Hematopoietic multipotent progenitor cell treated with erythropoietin and hydrocortisone succinate and interleukin-3 and kit ligand, for 4 days (in vitro differentiated cells): ENCODE measurements at regions not wholly inside any gene's neighbourhood (a gene's known extent, or its start where the extent isn't known, plus 50 kb on each side); places are given as distances from the start of the nearest gene placed in this dataset.
"Not testable (repeated sequence)": the region's sequence is repeated elsewhere in the genome, so short reads cannot be mapped to it uniquely, and the experiment has no call there.

Experiments used
- DNase-seq: peaks from one replicate; pipeline ENCODE4 v3.0.0-alpha.2; 2015

DNA sequence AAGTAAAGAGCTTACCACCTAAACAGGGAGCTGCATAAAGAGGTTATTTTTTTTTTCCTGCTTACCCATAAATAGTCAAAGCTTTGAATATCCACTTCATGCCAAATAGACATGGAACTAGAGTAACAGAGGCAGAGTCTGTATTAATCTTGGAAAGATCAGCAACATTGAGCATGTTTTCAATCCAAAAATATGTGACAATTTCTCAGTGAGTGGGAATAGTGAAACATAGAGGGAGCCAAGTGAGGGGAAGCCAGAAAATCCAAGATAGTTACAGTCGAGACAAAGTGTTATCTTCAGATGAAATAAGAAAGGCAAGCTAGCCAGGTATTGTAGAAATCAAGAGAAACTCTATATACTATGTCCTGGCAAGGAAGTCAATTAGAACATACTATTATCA is 122.3 kb upstream of the TACR3 start:
- no peak for DNase-seq

DNA sequence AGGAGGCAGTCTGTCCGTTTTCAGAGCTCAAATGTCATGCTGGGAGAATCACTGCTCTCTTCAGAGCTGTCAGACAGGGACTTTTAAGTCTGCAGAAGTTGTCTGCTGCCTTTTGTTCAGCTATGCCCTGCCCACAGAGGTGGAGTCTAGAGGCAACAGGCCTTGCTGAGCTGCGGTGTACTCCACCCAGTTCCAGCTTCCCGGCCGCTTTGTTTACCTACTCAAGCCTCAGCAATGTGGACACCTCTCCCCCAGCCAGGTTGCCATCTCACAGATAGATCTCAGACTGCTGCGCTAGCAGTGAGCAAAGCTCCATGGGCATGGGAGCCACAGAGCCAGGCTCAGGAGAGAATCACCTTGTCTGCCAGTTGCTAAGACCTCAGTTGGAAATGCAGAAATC is 90.5 kb upstream of the TACR3 start:
- DNase-seq, result not testable (repeated sequence)

DNA sequence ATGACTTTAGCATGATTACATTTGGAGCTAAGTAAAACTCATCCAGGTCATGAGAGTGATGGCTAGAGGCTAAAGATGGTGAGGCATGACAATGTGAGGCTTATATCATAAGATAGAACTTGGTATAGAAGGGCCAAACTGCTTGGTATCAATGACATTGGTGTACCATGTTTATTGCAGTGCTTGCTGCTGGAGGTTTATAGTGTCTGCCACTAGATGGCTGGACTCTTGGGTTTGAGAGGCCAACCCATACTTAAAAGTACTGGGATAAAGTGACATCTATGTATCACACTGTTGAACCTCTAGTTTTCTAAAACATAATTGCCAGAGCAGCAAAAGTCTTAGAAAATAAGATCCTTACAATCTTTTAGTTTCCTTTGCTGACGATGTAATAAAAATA is 83.0 kb upstream of the TACR3 start:
- DNase-seq, result no peak

DNA sequence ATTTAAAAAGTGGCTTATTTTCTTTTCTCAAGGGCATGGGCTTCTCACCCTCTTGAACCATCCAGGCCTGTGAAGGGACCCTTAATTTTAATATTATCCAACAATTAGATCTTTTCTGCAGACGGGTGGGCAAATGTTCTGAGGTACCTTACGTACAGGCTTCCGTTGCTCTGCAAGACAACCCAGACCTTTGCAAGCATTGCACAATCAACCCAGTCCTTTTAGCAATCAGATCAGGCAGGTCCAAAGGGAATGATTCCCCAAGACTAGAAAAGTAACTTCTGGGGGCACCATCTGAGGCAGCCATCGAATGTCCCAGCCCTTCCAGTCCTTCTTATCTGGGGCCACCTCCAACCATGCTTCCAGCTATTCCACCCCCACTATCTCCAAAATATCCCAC is 67.3 kb upstream of the TACR3 start:
- no peak for DNase-seq

DNA sequence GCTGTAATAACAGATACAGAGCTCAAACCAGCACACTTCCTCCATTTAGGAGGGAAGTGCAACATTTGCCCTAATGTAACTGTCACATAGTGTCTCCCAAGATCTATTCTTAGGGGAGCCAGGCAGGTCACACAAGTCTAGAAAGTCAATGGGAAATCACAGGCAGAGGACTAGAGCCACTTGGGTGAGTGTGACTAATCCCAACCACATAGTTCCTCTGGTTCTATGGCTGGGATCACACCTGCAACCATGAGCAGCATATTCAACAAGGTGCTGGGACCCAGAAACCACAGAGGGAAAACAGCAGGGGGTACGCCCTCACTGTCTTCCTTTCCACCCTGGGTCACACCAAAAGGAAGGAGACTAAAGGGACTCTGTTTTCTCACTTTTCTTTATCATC is 66.8 kb upstream of the TACR3 start:
- DNase-seq, result no peak

DNA sequence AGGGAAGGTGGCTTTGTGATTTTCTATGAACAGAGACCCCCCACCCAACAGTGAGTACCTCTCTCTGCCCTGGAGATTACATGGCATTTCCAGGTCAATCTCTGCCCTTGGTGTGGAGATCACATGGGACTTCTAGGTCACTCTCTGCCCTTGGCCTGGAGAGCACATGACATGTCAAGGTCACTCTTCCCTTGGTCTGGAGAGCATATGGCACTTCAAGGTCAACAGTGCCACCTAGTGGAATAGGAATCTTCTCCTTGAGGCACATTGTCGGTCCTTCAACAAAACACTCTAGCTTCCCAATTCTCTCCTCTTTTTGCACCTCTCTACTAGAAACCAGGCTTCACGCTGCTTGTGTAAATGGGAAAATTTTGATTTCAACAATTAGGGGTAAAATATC is 66.2 kb upstream of the TACR3 start:
- DNase-seq, result peak; percentile 68

DNA sequence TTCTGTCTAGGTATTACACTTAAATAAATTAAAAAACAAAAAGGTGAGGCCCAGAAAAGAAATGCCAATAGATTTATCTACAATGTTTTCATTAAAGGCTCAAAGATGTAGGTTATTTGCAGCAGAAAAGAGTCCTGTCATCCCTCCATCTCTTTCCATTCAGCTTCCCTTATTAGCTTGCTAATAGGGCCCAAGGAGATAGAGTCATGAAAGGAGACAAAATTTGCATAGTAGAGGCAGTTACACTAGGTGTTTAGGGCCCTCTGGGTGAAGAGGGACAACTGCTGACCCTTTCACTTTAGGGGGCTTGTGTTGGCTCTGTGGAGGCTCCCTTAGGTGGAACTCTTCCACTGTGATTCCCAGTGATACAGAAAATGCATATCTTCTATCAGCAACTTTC is 58.4 kb upstream of the TACR3 start:
- no peak for DNase-seq

DNA sequence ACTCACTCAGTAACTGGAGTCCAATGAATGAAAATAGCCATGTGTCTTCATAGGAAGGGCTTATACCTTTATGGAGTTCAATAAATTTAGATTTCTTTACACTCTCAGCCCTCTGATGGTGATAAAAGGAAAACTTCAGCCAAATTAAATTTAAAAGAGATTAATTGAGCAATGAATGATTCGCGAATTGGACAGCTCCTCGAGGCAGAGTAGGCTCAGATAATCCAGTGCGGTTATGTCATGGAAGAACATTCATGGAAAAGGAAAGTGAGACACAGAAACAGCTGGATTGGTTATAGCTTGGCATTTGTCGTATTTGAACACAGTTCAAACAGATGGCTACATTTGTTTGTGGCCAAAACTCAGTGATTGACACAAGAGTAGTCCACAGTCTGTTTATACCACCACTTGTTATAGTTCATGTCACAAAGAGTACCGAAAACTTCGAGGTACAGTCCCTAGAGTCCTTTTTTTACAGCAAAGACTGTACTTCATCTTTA is 54.6 kb upstream of the TACR3 start:
- DNase-seq, result no peak

DNA sequence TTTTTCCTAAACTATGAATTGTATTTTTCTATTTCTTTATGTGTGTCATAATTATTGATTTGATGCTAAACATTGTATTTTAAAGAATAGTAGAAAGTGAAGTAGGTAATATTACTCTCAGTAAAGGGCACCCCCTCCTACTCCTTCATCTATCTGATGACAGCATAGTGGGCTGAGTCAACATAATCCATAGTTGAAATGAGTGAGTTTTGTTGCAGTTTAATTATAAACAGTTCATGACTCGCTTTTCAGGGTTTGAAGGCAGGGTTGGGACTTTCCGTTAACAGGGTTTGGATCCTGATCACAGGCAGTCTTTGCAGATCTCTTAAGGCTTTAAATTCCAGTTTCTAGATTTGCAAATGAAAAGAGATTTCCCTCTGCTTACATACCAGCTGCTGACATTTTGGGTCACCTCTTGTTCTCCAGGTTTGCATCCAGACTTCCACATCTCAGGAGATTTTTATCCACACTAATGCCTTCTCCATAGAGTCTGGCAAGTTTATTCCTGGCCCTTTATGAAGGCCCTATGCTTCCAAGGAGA is 54.0 kb upstream of the TACR3 start:
- no peak for DNase-seq
